HG03060 (cell line): ENCODE measurements at regions not wholly inside any gene's neighbourhood (a gene's known extent, or its start where the extent isn't known, plus 50 kb on each side); places are given as distances from the start of the nearest gene placed in this dataset.

Experiments
- ATAC-seq: cut with Tn5 transposase; IDR thresholded peaks from one replicate; pipeline ENCODE4 v1.9.1; 2021; ENCODE audit warnings: low read depth, moderate number of reproducible peaks; ENCODE audit not compliant: unreplicated experiment

DNA sequence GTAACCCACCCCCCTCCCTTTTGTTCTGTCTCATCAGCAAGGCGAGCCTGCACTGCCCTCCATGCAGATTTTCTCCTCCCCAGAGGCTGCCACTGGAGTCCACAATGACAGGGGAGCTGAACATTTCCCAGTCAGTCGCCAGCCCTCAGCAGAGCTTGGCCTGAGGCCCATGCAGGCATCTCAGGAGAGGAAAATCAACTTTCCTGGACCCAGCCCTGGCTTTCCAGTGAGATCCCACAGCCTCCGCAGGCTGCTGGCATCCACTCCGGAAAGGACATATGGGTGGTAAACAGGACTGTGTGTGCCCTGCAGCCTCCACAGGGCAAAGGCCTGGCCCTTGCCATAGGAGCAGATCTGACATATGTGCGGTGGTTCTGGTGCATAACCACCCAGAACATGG lies 253.8 kb downstream of the TNS1 start:
- ATAC-seq: no peak

DNA sequence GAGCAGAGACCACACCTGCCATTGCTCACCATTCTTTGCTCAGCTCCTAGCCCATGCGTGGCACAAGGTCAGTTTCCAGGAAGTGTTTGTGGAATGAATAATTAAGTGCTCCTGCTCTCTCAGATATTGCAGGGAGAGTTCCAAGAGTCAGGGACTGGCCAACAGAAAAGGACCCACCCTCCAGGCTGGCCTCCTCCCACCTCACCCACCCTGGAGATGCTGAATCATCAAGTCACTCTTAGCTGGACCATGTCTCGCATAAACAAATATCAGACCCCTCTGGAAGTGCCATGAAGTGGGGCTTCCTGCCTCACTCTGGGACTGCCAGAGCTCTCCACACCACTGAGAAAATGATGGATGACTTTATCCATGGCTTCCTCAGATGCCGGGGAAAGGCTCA lies 256.0 kb downstream of the TNS1 start:
- ATAC-seq: no peak

DNA sequence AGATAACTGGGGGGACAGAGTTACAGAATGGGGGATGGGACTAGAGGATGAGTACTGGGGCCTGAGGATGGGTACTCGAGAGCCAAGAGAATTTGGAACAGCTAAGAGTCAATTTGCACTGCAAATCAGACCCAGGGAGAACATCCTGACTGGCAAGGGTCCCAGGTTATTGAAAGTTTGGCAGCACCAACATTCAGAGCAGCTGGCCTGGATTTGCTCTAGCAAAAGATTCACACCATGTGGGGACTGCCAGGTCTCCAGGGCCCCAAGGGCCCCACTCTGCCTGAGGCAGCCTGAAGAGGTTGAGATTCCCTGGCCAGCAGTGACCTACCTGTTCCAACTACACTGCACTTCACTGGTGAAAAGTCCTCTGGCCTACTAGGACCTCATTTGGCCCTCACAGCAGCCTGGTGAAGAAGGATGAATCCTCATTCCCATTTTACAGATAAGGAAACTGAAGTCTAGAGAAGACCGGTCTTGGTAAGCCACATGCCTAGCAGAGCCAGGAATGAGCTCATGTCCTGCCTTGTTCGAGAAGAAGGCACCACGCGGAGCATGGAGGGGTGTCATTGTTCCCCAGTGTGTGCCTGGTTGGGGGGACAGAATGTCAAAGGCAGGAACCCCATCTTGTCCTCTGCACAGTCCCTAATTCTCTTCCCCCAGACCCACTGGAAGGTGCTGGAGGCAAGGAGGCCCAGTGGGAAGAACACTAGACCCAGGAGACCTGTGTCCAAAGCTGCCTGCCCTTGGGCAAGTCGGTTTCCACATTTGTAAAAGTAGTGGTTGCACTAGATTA lies 258.6 kb downstream of the TNS1 start:
- no peak for ATAC-seq

DNA sequence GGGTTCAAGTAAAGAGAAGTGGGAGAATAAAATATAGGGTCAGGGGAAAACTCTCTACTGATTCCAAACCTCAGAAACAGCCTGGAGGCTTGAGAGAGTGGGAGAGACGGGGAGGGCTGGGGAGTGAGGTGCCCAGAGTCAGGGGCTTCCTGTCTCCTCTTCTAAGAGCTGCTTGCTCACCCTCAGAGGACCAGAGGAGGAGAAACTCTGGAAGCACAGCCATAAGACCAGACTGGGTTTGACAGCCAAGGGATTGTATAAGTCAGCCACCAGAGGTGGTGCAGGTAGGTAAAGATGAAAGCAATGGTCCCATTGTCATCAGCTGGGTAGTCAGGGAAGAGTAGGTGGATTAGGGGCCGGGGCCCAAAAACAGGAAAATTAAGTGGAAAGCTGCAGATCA lies 259.4 kb downstream of the TNS1 start:
- ATAC-seq: no peak

DNA sequence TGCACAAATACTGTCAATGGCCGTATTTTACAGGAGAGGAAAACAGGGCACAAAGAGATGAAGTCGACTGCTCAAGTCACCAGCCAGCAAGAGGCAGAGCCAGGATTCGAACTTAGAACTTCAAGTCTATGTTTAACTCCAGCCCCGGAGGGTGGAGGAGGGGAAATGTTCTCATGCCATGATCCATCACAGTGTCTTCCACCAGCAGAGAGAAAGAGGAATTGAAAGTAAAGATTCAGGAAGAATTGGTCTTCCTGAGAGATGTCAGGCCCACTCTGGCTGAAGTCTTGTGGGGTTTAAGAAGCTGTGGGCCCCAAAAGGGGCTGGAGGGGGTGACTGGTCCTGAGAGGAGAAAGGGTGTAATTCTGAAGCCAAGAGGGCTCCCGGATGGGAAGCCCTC lies 260.0 kb downstream of the TNS1 start:
- no peak for ATAC-seq

DNA sequence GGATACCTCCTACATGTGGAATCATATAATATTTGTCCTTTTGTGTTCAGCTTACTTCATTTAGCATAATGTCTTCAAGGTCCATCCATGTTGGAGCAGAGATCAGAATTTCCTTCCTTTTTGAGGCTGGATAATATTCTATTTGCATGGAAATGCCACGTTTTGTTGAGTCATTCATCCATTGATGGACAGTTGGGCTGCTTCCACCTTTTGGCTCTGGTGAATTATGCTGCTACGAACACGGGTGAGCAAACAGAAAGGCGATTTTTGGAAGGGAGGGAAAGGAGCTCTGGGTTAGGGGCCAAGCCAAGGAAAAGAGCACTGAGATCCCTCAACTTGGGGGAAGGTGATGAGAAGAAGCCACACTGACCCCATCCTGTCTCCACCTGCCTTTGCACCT lies 260.5 kb downstream of the TNS1 start:
- no peak for ATAC-seq

DNA sequence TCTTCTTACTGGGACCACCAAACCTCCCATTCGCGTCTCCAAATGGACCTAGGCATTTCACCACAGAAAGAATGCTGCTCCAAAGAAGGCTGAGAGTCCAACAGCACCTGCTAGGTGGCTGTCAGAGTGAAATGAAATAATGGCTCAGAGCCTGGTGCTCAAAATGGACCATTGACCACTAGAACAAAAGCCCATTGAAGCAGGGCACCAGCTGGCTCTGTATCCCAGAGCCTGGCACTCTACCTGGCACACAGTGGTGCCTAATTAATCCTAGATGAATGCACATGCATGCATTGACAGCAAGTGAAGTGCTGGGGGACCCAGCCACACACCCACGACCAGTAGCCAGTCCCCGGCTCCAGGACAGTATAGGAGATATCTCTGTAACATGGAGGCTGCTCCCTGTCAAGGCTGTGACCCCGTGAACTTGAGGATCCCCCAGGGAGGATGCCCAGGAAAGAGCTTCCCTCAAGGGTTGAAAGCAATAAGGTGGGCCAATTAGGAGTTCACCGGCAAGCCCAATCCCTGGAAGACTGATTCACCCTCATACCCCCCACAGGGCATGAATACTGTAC lies 261.3 kb downstream of the TNS1 start:
- no peak for ATAC-seq

DNA sequence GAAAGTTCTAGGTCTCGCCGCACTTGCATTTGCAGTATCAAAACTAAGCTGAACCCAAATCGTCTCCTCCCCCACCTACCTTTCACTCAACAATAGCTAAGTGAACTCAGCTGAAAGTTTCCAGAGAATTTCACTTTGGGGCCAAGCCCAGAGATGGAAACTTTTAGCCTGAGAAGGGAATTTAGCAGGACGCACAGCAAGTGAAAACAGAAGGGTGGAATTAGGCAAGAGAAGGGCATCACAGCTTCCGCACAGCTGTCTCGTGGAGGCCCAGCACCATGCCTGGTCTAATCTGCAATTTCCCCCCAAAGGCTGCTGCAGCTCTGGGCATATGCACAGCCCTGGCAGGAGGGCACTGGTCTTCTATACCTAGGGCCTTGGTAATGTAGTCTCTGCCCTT lies 262.0 kb downstream of the TNS1 start:
- ATAC-seq: no peak

DNA sequence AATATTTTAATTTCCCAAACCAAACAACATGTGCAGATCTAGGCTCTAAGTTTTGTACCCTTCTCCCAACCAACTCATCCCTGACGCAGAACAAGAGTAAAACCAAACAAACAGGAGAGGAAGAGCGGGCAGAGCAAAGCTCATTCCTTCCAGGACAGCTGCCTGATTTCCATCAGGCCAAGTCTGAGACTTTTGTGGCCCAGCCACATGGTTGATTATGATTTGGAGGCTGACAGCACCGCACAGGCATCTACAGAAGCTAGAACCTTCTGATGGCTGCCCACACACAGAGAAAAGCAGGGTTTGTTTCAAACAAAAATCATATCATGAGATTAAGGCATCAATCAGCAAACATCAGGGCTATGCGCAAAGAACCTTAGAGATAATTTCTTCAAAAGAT lies 262.6 kb downstream of the TNS1 start:
- no peak for ATAC-seq

DNA sequence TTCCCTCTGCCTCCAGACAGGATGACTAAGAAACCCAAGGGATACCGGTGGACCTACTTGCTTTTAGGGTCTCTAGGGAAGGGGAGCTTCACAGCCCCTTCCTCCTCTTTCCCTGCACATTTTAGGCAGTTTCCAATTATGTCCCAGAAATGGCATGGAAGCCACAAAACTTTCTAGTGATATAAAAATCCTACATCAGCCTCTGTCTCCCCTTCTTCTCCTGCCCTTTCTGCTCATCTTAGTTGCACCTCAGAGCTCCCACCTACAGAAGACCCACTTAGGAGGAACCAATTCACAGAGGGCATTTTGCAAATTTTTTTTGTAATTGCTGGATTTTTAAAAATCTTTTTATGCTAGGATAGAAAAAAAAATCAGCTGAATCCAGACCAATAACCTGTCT lies 263.1 kb downstream of the TNS1 start:
- ATAC-seq: no peak

DNA sequence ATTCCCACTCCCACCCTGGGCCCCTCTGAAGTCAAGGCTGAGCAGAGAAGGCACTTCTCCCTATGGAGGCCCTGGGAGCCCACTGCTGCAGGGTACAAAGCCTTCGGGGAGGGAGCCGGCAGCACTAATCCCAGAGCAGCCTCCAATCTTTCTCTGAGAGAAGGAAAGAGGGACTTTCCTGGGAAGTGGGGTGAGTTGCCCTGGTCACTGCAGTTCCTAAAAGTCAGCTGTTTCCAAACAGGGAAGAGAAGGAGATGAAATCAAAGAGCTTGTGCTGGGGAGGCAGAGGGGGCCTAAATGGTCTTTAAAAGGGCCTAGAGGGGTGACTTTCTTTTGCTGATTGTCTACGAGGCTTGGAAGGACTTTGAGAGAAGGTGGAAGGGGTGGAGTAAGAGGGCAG lies 264.7 kb downstream of the TNS1 start:
- ATAC-seq: no peak

DNA sequence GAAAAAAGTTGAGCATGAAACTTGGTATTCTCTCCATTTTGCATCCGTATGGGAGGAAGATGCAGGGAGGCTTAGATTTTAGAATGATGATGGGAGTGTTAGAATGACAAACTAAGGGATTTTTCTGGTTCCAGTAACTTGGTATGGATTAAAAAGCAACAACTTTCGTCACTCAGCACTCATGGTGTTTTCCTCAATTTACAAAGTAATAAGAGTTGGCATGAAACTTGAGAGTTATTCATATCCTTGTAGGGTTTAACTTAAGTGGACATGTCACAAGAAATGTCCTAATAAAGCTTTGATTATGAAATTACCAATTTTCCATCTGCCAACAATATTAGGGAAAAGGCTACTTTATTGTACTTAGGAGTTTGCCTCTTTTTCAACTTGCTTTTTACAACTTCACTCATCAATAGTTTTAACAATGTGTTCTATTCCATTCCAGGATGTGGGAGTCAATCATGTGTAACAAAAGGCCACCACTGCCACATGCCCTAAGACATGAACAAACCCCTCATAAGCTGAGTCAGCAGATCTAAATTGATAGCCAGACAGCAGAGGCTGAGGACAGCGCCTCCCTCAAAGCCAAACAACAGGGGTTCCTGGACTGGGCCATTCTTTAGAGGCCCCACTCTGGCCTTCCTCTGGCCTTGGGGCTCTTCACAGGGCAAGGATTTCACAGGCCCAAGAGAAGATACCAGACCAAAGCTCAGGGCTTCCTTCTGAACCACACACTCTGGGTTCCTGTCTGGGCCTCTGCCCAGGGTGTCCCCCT lies 265.8 kb downstream of the TNS1 start:
- no peak for ATAC-seq

DNA sequence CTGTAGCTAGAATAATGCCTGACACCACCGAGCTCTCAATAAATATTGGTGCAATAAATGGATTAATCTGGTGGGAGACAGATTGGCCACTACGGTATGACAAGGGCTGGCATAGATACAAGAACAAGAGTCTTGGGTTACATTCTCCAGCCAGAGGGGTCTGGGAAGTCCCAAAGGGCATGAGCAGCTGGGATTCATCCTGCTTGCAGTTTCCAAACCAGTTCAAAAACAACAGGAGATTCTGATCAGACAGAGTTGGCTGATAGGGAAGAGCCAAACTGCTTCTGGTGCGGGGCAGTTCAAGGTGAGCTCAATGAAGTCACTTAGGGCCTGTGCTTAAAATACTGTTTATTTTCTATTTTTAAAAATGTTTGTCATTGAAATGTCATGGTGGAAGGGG lies 266.9 kb downstream of the TNS1 start:
- ATAC-seq: no peak

DNA sequence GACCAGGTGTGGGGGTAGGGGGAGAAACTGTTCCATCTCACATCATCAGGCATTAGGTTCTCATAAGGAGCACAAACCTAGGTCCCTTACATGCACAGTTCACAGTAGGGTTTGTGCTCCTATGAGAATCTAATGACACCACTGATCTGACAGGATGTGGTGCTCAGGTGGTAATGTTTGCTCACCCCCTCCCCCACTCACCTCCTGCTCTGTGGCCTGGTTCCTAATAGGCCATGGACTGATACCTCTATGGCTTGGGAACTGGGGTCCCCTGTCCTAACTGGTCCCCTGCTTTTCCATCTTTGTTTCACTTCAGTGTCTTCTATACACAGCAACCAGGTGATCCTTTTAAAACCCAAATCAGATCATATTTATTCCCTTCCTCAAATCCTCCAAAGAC lies 267.8 kb downstream of the TNS1 start:
- ATAC-seq: no peak

DNA sequence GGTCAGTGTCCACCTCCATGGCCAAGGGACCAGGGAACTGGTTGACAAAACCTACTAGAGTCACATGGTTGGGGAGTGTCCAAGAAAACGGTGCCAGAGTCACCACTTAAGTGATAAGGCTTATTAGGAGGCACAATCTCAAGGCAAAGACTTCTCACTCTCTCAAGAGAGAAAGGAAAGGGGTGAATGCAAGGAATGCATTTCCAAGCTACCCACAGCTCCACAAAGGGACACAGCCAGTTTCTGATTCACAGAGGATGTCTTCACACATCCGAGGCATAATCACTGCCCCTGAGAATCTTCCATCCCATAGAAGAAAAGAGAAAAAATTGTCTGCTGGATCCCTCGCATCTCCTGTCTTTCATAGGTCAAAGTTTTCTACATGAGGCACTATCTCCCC lies 269.3 kb downstream of the TNS1 start:
- no peak for ATAC-seq

DNA sequence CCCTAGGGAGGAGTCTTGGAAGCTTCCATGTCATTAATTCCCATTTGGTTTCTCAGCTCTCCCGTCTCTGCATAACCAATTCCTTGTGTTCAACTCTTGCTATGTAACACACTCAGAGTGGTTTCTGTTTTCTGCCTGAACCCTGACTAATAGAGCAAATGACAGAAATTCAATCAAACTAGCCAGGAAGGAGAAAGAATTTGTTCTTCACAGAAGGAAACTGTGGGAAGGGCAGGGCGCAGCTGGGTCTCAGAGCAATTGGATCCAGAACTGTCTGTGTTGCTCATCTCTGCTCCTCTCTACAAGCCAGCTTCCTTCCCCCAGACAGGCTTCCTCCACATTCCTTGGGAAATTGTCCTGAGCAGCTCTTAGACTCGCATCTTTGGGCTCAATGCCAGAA lies 269.8 kb downstream of the TNS1 start:
- ATAC-seq: no peak

DNA sequence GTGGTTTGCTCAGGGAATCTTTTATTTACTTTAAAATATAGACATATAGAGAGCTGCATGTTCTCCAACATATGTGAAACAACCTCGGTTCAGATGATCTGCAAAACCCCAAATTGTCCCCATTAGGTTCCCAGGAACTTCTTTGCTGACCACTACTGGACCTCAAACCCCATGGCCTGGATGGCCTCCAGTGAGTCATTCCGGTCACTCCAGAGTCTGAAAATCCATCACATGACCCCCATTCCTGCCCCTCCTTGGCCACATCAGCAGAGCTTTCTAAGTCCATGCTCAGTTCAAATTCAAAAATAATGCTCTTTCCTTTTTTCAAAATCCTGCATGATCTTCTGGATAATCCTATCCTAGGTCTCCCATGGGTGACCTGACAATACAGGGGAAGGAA lies 271.0 kb downstream of the TNS1 start:
- ATAC-seq: no peak

DNA sequence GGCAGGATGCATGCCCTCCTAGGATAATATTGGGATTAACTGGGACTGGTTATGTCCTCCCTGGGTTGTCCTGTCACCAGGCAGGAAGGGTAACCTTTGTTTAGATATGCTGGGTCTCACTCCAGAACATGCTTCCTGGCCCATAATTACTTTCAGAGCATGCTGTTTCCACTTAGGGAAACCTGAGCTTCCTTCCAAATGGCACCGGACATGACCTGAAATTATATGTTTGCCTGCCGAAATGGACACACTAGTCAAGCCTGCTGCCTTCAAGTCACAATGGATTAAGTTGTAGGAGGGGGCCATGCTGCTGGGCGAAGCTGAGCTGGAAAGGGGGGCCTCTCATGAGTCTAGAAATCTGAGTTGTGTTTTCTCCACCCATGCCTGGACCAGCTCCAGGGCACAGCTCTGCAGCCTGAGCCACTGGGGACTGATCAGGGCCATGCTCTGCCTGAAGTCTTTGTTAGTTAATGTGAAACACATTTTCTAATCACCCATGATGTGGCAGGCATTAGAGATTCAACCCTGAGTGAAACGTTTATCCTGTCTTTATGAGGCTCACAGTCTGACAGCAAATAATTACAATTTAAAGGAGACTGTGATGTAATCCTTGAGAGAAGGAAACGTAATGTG lies 273.3 kb downstream of the TNS1 start:
- no peak for ATAC-seq

DNA sequence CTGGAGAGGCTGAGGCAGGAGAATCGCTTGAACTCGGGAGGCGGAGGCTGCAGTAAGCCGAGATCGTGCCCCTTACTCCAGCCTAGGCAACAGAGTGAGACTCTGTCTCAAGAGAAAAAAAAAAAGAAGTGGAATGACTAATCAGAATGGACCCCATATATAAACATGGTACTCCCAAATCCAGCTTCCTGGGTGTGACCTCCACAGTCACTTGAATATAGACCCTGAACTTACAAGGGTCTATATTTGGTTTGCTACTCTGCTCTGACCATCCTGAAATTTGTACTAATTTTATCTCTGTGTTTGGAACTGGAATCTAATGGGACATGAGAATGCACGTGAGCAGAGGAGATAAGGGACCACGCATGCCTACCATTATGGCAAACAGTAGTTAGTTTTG lies 275.0 kb downstream of the TNS1 start:
- no peak for ATAC-seq

DNA sequence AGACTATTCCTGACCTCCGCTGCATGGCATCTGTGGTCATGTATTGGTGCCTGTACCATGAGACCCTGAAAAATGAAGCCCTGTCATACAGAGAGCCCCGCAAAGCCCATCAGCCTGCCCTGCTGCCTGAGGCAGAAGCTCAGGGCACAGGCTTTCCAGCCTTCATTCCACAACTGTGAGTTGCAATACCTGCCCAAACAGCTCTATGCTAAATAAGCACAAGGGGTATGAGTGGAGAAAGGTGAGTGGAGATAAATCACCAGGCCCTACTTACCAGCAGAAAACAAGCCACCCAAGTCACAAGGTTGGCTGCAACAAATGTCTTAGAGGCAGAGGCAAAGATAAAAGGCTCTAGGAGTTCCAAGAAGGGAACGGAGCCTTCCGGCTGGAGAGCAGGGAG lies 277.4 kb downstream of the TNS1 start:
- no peak for ATAC-seq

DNA sequence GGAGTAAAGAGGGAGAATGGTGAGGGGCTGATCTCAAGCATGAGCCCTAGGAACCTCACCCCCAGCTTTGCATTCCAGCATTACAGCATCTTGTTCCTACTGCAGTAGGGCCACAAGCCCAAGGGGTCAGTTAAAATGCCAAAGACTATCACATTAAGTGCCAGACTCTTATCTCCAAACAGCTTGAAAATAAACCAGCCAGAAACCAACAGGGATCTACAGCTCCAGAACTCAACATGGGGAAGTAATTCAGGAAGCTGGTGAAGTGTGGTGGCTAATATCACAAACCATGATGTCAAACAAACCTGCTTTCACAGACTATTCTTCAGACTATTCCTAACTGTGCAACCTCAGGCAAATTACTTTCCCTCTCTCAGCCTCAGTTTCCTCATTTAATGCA lies 278.3 kb downstream of the TNS1 start:
- no peak for ATAC-seq
